NCI-H2029 treated with DMSO at 0.1 percent for 48 hours (cell line): ENCODE measurements at regions not wholly inside any gene's neighbourhood (a gene's known extent, or its start where the extent isn't known, plus 50 kb on each side); places are given as distances from the start of the nearest gene placed in this dataset.
A peak's percentile ranks its signal among the peaks of the same experiment; 100 is the strongest.
"Not testable (repeated sequence)": the region's sequence is repeated elsewhere in the genome, so short reads cannot be mapped to it uniquely, and the experiment has no call there.

ENCODE experiments used
- DNase-seq: peaks from one replicate; lab custom pipeline; 2025; lab: John Stamatoyannopoulos, UW

DNA sequence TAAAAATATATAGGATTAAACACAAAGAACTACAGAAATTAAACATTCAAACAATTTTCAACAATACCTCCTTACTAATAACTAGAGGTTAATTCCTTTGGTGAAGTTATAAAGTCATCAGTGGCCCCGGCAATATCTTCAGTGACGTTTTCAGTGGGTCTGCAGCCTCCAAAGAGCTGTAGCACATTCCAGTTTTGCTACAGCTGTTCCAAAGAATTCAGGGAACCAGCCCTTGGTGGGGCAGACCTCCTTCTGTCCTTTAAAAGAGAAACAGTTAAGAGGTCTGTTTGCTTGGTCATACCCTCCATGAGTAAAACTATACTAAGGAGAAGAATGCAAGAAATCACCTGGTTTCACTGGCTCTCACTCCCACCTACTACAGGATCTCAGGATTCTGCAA is 99.2 kb upstream of the ZDHHC17 start:
- no peak for DNase-seq

DNA sequence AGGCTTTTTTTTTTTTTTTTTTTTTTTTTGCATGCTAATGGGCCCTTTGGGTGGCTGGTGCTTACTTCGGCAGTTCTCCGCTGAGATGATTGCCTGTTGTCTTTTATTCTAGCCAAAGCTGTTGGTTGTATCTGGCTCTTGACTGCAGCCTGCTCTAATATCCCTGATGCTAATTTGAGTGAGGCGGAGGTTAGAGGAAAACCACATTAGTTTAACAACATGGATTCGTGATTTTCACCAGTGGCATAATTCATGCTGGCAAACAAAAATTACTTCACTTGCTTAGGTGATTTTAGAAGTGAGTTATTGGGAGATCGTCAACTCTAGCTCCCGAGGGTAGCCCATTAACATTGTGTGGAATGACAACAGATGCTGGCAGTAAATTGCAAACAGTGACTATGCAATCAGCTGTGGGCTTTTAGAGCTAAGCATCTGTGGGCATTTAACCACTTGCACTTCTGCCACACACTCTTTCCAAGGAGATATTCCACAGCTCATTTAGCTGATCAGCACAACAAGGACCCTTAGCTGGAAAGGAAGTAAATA is 97.6 kb upstream of the ZDHHC17 start:
- no peak for DNase-seq

DNA sequence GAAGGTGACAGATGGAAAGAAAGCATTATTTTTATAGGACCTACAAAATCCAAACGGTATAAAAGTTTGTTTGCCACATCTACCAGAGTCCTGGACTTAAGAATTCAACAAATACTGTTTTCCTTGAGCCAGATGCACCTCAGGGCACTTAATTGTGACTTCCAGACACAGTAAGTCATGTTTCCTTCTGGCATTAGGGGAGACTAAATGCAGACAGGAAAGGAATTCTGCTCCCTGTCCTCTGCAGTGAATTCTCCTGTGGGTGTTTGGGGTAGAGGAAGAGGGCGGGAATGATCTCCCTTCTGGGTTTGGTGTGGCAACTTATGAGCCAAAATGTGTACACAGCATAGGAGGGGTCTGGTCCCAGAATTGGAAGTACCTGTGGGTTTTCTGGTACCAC is 93.9 kb upstream of the ZDHHC17 start:
- no peak for DNase-seq

- DNase-seq, result no peak
Observed at GRCh38 chr12:76670776-76671175, 93.1 kb upstream of the ZDHHC17 start.

DNA sequence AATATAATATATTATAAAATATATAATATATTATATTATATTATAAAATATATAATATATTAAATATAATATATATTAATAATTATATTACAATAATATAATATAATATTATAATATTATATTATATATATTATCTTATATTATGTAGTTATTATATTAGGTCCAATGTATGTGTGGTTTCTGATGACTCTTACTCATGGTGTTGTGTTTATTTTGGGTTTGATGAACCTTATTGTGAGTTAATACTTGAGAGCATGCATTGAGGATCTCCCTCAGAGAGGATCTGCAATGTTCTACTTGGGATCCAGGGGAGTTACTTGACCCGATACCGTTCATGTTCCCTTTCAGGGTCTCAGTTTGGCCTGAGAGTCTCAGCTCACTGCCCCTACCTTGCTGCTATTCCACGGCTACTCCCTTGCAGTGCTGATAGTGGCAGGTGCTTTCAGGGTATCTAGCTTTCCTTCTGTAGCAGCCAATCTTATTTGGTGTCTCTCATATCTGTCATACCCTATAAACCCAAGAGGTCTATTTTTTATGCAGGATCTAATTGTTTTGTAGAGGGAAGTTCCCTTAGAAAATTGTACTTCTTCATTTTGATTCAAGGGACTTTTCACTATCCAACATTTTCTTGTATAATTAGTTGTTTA is 89.1 kb upstream of the ZDHHC17 start:
- DNase-seq, result no peak

GRCh38 chr12:76676261-76676660 is 87.7 kb upstream of the ZDHHC17 start:
- not testable (repeated sequence) for DNase-seq

GRCh38 chr12:76678992-76679391 is 84.9 kb upstream of the ZDHHC17 start:
- DNase-seq, result no peak

DNA sequence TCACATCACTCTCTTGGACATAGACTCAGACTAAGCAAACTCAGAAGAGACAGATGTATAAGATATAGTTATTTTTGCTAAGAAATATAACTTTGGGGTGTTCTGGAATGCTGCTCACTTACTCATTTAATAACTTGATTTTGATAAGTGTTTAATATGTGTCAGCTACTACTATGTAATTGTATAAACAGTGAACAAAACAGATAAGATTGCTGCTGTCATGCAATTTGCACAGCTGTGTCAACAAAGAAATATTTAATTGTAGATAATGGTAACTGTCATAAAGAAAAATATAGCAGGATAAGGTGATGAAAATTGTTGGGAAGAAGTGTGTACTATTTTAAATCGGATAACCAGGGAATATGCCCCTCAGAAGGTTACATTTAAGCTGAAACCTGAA is 84.1 kb upstream of the ZDHHC17 start:
- DNase-seq, result peak; percentile 32

GRCh38 chr12:76680940-76681339 is 83.0 kb upstream of the ZDHHC17 start:
- DNase-seq, result no peak

- peak; percentile 65 for DNase-seq
Observed at GRCh38 chr12:76685246-76685678, 78.7 kb upstream of the ZDHHC17 start.

DNA sequence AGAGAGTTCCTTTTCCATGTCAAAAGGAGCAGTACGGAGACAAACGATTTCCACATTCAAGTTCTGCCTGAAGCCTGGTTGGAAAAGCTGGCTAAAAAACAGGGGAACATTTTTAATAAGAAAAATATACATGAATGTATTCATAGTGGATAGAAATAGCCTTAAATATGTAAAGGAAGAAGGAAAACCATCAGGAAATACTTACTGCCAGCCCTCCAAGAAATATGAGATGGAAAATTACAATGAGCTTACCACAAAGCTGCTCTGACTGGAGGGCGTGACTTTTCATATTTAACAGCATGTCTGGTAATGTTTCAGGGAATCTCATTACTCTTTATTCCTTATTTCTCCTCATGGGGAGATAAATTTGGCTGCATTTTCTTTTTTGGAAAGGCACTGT is 75.9 kb upstream of the ZDHHC17 start:
- DNase-seq, result no peak

- DNase-seq, result no peak
Observed at GRCh38 chr12:76688631-76689030, 75.3 kb upstream of the ZDHHC17 start.

GRCh38 chr12:76690921-76691700 is 72.8 kb upstream of the ZDHHC17 start:
- DNase-seq, result no peak

DNA sequence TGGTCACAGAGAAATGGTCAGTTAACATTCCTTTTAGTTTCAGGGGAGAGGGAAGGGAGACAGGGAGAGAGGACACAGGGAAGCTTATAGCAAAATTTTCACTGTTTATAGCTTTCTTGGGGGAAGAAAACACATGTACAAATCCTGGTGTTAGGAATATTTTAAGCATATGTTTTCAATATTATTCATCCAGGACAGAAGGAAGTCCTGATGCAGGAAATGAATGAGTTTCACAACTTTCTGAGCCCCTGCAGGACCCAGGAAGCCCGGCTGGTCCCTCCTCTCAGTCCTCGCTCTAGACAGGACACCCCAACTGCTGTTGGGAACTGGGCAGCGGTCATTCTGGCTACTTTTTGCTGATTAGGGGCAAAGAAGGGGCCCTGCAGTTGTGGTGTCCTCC is 71.1 kb upstream of the ZDHHC17 start:
- DNase-seq, result no peak

GRCh38 chr12:76694369-76694768 is 69.5 kb upstream of the ZDHHC17 start:
- DNase-seq, result no peak

DNA sequence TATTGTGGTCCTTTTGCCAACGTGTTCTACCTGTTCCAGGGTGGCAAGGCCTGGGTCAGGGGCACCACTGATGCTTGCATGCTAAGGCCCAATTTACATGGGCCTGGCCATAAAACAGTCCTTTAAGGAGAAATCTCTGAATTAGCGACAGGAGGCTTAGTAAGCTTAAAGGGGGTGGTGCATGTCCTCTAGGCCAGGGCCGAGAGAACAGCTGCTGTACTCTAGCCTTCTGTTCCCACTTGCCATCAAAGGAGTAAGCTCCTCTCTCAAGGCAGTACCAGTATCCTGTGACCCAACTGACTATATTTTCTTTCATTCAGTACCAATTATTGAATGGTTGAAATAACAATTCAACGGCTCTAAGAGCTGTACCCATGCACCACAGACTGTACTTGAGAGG is 67.7 kb upstream of the ZDHHC17 start:
- no peak for DNase-seq

DNA sequence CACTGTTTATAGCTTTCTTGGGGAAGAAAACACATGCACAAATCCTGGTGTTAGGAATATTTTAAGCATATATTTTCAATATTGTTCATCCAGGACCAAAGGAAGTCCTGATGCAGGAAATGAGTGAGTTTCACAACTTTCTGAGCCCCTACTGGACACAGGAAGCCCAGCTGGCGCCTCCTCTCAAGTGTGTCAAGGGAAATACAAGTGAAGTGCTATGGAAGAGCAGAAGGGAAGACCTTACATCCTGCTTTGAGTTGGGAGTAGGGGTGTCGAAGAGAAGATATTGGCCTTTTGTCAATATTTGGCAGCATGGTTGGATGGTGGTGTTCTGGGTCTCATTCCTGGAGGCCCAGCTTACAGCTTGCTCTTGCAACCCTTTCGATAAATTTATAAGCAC is 66.1 kb upstream of the ZDHHC17 start:
- no peak for DNase-seq

DNA sequence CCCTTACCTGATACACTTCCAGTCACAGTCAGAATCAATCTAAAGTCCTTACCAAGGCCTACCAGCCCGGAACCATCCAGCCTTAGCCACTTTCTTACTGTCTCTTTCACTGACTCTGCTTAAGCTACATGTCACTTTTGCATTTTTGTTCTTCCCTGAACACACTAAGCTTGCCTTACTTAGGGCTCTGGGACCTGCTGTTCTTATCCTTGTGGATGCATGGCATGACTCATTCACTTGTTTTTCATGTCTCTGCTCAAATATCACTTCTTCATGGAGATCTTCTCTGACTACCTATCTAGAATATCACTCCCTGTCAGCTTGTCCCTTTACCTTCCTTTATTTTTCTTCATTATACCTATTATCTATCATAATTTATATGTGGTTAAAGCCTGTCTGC is 65.6 kb upstream of the ZDHHC17 start:
- DNase-seq, result no peak

- no peak for DNase-seq
Observed at GRCh38 chr12:76698966-76699365, 64.9 kb upstream of the ZDHHC17 start.

- no peak for DNase-seq
Observed at GRCh38 chr12:76701690-76702089, 62.2 kb upstream of the ZDHHC17 start.

DNA sequence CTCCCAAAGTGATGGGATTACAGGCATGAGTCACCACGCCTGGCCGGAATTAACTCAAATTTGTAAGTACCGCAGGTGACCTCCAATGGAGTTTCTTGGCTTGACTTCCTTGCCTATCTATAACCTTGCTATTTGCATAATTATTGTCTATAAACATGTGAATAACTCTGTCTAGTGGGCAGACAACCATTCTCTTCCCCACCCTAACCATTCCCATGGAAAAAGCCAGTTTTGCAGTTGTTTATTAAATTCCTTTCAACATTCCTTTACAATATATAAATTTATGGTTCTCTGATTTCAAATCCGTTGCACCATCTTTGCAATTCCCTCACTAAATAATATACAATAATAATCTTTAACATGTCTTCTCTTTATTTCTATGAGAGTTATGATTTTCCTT is 61.0 kb upstream of the ZDHHC17 start:
- DNase-seq, result no peak

- no peak for DNase-seq
Observed at GRCh38 chr12:76704693-76705092, 59.2 kb upstream of the ZDHHC17 start.

DNA sequence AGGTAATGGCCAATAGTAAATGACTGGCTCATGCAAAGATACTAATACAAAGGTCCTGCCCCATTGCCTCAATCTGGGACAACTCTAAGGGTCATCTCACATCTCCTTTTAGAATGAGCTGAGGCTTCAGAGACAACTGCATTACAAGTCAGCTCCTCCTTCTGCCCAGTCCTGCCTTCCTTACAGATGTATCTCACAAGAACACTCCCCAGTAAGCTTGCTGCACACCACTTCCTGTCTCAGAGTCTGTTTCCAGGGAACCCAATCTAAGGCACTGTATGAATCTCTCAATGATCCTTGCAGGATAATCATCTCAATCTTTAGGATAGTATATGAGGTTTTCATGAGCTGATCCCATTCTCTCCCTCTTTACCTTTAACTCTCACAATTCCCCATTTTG is 57.8 kb upstream of the ZDHHC17 start:
- no peak for DNase-seq

DNA sequence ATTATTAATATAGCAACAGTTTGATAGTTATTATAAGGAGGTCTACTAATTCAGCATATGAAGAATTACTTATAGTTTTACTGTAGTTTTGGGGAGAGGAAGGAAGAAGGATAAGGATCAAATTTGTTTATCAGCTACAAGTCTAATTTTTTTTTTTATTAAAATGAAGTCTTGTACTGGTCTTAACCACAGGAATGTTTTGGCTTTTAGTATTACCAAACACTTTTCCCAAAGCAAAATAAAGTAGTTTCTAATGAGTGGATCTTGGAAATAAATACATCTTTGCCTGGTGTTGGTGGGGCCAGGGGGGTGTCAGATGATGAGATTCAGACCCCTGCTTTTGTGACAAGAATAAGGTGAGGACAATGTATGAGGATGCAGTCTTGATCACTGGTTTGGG is 57.2 kb upstream of the ZDHHC17 start:
- DNase-seq, result no peak
